GM19372 (cell line): ENCODE measurements at regions not wholly inside any gene's neighbourhood (a gene's known extent, or its start where the extent isn't known, plus 50 kb on each side); places are given as distances from the start of the nearest gene placed in this dataset.
A peak's percentile ranks its signal among the peaks of the same experiment; 100 is the strongest.

Experiments
- ATAC-seq: cut with Tn5 transposase; IDR thresholded peaks from one replicate; pipeline ENCODE4 v1.9.1; 2021; ENCODE audit warnings: mild to moderate bottlenecking, low read depth, moderate library complexity; ENCODE audit not compliant: unreplicated experiment

DNA sequence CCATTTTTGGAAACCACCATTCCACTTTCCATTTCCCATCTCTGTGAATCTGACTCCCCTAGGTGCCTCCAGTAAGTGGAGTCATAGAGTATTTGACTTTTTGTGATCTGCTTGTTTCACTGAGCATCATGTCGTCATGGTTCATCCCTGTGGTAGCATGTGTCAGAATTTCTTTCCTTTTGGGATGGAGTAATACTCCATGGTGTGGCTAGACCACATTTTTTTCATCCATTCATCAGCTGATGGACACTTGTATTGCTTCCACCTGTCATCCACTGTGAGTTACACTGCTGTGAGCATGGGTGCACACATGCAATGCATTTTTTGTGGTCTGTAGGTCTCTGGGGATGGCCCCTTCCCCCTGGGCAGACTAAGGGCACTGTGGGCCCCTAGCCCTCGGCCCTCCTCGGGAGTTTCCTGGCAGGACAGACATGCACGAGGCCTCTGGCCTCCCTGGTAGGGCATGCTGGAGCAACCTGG lies 115.9 kb downstream of the GADD45G start:
- no peak for ATAC-seq

DNA sequence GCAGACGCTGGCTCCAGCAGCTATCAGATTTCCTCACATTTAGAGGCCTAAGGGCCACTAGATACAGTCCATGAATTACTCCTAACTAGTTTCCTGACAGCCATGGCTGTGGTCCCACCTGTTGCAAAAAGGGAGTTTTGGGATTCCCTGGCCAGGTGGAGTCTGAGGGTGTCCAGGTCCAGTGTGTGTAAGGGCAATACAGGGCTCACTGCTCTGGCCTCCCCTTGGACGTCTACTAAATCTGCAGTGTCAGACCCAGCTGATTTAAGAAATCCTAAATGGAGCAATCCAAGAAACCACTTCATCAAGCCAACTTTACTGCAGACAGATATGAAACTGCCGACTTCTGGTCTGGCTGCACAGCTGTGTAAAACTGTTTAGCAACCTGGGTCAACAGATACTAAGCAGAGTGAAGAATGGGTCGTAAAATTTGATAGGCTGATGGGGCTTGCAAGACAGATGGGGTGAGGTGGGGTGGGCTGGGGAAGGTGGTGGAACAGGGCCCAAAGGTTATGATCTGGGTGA lies 116.4 kb downstream of the GADD45G start:
- no peak for ATAC-seq

DNA sequence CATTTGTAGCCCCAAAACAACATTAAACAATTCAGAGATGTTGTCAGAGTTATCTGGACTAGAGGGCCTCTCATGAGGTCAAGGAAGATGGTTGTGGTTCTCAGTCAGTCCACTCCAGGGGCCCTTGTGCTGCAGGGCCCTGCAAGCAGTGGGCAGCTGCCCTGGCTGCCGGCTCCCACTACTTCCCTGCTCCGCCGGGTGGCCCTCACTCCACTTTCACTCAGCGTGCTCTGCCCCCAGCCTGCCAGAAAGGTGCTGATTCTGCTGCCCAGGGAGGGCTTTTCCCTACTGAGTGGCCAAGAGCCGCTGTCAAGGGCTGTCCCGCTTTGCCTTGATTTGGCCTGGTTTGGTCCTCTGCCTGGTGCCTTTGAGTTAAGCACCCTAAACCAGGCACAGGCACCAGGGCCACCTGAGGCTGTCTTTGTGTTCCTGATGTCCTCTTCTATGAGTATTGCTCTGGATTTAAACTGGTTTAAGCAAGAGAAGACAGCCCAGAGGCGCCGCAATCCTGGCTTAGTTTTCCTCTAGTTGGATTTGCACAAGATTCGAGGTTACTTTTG lies 117.2 kb downstream of the GADD45G start:
- ATAC-seq, result no peak

DNA sequence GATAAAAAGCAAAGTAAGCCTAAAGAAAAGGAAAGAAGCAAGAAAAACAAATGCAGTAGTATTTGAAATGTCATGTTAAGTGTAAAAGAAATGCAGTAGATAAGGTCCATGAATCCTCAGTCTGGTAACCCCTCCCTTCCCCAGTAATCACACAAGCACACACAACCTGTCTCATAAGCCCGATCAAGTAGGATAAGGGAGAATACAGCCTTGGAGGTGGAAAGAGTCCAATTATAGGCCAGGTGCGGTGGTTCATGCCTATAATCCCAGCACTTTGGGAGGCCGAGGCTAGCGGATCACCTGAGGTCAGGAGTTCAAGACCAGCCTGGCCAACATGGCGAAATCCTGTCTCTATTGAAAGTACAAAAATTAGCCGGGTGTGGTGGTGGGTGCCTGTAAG lies 117.9 kb downstream of the GADD45G start:
- no peak for ATAC-seq

DNA sequence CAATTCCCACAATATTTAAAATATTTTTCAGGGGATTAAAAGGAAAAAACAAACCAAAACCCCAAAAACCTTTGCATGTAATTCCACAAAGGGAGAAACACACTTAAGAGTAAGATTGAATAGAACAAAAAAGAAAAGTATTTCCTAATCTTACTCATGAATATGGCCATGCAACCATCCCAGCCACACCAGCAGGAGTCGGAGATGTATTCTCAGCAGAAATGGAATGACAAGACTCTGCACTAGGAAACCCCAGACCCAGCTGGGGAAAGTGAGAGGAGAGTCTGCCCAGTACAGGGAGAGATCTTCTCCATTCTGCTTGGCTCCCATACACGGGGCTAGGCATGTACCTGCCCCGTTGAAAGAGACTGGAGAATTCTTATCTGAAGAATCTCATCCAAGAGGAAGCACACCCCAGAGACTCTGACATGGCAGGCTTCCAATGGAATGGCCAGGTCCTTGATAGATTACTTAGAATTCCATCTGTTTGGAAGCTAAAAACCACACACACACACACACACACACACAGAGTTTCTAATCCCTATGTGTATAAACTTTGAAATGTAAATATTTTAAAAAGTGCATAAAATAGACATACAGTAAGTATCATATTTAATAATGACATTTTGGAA lies 118.8 kb downstream of the GADD45G start:
- no peak for ATAC-seq

DNA sequence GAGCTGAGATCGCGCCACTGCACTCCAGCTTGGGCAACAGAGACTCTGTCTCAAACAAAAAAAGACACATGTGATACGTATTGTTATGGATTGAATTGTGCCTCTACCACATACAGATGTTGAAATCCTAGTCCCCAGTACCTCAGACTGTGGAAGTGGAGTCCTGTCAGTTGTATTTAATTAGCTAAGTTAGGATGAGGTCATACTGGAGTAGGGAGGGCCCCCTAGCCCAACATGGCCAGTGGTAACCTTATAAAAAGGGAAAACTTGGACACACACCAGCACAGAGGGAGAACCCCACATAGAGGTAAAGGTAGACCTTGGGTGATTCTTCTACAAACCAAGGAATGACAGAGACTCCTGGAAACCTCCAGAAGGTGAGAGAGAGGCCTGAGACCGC lies 119.8 kb downstream of the GADD45G start:
- ATAC-seq, result no peak

DNA sequence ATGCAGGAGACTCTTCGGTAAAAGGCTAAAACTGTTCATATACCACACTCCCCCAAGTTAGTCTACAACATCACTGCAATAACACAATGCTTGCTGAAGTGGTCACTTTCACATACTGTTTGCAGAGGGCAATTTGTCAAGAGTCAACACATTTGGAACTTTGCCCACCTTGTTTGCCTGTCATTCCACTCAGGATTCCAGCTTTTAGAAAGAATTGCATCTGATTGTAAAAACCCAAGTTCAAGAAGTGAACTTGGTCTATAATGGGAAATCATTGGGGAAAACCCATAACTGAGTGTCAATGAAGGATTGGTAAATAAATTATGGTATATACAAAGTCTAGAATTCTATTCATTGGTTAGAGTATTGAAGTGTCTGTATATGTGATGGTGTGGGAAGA lies 120.5 kb downstream of the GADD45G start:
- ATAC-seq, result no peak

DNA sequence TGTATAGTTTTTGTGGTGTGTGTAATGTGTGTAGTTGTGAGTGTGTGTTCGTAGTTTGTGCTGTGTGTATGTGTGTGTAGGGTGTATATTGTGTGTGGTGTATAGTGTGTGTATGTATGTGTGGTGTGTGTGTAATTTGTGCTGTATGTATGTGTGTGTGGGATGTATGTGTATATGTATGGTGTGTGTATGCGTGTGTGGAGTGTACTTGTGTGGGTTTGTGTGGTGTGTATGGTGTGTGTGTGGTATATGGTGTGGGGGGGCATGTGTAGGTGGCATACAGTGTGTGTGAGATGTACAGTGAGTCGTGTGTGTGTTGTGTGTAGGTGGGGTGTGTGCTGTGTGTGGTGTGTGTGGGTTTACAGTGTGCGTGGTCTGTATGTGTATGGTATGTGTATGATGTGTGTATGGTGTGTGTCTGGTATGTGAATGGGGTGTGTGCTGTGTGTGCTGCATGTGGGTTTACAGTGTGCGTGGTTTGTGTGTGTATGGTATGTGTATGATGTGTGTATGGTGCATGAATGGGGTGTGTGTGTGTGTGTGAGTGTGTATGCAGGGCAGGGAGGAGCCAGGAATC lies 125.2 kb downstream of the GADD45G start:
- no peak for ATAC-seq

DNA sequence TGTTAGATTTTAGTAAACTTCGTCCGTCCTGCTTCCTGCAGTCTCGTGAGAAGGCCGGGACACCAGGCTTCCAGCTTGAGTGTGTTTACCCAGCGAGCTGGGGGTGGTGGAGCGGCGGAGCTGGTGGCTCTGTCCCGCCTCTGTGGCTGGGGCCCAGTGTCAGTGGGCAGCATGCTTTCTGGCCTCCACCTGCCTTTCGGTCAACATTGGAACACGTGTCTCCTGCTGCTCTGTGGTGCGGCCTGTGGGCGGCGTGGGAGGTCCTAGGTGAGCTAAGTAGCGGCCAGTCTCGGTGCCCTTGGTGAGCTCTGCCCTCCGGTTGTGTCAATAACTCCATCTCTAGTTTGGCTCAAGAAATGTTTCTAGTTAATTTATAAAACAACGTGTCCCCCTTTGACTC lies 125.9 kb downstream of the GADD45G start:
- no peak for ATAC-seq

DNA sequence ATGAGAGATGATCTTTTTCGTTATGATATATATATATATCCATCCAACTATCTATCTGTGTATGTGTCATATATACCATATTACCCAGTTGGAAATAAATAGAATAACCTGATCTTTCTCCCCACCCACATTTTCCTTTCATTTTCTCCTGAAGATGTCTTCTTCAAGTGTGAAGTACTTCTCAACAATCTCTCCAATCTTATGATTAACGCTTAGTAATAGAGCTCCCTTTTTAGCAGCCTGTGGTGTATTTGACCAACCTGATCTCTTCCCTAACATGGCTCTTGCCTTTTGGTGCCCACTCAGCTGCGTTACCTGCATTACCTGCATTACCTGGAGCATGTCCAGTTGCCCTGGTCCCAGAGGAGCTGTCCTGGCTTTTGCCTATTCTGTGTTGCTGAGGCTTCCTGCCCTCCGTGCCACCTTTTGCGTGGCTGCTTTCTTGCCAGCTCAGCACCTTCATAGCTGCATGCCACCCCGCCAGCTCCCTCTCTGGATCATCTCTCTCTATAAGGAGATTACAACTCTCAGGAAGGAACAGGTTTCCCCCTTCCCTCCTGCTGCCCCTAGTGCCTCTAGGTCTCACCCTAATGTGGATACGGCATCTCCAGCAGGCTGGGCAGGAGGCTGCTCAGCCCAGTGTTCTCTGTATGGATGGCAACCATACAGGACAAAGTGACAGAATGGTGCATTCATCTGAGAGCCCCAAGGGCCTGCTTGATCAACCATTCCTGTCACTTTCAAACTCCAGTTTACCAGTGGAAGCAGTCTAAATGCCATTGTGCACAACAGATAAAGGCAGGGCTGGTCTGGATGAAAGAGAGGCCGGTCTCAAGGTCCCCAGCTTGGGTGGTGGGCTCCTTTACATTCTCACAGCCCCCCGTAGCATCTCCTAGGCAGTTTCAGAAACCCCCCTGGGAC lies 126.7 kb downstream of the GADD45G start:
- no peak for ATAC-seq

DNA sequence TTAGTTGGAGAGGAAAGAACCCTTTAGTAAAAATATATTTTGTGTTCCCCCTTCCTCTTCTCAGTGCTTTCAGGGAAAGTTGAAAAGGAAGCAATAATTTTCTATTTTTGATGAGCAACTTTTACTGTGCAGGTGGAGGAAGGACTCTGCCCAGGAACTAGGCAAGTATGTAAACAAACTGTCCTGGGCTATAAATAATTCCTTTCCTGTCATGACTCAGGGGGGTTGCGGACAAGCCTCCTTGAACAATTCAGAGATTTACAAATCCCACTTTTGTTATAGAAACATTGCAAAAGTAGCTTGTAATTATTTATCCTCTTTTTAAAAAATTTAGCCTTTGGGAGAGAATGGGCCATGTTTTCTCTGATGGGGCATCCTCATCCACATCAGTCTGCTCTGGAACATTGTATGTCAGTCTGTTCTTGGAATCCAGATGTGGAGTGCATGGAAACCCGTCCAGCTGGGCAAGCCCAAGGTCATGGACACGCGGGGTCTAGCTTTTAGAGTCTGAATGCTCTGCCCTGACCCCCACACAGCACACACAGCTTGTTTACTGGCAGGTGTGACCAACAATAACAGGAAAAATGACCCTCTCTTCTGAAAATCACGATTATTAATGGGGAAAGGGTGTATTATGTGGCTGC lies 127.6 kb downstream of the GADD45G start:
- ATAC-seq, result no peak

DNA sequence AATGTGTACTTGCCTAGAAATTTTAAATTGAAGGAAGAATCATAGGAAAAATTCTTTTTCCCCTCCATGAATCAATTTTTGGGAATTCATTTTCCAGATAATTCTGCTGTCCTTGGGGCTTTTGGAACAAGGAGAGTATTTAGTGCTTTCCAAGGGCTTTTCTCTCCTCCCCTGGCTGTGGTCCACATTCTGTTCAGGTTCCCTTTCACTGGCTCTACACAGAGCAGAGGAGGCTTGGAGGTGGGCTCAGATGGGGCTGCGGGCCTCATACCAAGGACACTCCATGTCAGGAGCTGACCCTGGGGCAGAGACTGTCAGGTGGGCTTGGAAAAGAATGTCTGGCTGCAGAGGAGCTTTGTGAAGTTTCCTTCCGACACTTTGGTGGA lies 128.1 kb downstream of the GADD45G start:
- ATAC-seq, result no peak

DNA sequence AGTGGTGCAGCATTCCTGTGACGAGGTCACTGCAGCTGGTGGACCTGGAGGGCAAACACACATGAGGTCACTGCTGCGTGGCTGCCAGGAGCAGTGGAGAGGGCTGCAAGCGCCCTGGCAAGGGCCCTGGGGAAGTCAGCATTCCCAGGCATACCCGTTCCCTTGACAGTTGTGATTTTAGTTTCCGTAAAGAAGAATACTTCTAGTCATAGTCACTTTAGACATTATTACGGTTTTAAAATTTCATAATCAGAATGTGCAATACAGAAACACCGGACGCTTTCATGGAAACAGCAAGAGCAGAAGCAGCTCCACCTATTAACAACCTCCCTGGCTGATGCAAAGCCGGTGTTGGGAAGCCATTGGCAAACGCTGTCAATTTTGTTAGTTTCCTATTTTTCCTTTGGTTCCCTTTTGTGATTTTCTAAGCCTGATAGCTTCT lies 129.8 kb downstream of the GADD45G start:
- no peak for ATAC-seq

DNA sequence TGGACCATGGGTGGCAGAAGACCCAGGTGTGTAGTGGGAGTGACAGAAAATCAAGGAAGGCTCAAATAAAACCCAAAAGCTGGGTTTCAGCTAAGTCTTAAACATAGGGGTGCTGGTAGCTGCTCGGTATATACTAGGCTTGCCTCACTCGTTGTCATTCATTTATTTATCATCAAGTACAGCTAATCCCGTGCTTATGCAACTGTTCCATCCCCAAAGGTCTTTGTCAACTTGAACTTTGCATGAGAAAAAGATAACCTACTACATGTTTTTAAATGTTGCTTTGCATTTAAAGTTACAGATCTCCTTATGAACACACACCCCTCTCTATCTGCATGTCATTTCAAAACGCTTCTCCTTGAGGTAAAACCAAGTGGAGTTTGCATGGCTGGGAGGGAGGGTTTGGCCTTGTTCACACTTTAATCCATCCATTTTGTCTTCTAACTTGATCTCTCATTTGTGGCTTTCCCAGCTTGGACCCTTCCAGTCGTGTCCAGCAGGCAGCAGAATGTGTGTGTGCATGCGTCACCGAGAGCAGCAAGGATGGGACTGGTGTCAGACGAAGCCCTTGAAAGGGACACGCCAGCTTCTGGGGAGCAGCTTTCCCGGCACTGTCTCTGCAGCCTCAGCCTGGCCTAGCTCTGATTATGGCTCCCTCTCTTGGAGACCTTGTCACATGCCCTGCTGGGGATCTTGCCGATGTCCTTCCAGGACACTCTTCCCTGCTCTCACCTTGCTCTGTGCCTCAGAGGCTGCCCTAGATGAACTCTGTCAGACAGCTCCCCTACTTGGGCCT lies 133.5 kb downstream of the GADD45G start:
- no peak for ATAC-seq

DNA sequence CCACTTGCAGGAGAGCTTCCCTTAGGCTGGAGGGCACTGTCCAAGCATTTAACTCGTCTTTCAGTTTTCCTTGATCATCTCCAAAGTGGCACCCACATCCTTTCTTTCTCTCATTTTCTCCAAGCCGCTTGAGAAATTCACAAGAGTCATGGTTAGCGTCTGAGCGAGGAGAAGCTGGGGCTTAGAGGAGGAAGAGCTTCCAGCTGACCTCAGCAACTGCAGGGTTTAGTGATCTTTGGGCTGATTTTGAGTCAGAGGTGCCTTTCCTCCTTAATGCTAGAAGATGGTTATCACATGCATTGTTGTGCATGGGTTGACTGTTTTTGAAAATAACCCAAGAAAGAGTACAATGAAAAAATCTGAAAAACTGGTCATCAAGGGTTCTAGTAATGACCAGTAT lies 134.7 kb downstream of the GADD45G start:
- ATAC-seq, result no peak

DNA sequence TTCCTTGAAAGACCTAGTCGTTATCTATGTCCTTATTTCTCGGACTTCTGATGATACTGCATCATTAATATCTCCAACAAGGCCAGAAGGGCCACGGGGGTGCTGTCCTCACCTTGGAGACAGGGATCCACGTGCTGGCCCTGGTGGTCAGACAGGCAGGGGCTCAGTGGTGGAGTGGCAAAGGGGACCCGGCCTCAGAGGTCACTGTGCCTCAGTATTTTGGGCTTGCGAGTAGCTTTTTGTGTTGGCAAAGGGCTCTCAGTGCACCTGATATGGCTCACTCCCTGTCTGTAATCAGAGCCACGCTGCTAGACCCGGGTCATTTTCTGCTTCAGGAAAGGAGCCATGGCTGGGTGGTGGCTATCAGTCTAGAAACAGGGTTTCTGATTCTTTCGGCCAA lies 135.1 kb downstream of the GADD45G start:
- no peak for ATAC-seq

DNA sequence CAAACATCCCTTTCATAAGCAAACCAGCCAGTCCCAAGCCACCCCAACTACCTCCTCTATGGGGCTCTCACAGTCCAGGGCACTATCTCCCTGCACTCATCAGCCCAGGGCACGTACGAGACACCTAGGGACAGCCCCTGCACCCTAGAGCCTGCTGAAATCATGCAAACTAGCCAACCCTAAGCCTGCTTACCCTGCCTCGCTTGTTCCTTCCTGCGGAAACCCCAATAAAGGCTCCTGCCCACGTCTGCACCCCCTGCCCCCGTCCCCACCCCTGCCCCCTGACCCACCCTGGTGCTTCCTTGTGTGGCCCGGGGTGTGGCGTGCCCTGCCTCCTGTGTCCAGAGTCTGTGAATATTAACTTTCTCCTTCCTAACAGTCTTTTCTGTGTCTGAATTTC lies 135.9 kb downstream of the GADD45G start:
- ATAC-seq, result peak; percentile 62

DNA sequence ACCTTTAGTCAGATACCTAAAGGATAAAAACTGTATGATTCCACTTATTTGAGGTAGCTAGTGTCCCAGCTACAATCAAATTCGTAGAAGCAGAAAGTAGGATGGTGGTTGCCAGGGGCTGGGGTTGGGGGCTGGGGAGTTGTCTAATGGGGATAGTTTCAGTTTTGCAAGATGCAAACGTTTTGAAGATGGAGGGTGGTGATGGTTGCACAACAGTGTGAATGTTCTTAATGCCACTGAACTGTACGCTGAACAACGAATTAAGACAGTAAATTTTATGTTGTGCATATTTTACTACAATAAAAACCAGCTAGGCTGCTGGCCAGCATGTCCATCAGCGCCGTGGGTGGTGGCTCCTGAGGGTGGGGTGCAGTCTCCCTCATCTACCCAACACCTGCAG lies 137.8 kb downstream of the GADD45G start:
- no peak for ATAC-seq

DNA sequence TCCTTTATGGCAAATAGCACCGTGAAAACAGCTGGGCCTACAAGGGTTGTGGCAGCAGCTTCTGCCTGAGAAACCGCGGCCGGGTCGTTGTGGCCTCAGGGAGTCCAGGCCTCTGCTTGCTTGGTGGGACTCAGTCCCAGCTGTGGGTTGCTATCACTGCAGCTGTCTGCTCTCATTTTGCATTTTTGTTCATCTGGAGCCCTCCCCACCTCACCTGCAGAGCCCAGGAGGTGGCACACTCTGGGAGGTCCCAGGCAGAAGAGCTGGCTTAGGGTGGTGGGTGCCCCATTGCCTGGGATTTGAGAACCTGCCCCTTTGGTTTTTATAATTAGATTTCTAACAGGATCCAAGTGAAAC lies 138.4 kb downstream of the GADD45G start:
- ATAC-seq, result no peak
